Ovary (tissue), 3 donors: ENCODE measurements at regions not wholly inside any gene's neighbourhood (a gene's known extent, or its start where the extent isn't known, plus 50 kb on each side); places are given as distances from the start of the nearest gene placed in this dataset.

Experiments used
- CTCF ChIP-seq, 3 donors: fragments of 450-650 bp in 2 of 3; fragments of 200-600 bp in 1 of 3; IDR thresholded peaks; one replicate each; pipeline versions ENCODE4 v1.5.1 to v1.8.0; 2016 to 2022; ENCODE audit warnings: antibody characterized with exemption in 3 of 3, mild to moderate bottlenecking in 1 of 3
- POLR2A ChIP-seq: fragments of 450-650 bp; IDR thresholded peaks from one replicate; pipeline ENCODE4 v1.6.1; 2017; ENCODE audit warnings: antibody characterized with exemption, mild to moderate bottlenecking, moderate library complexity
- donor health status: DM: no; HTN: no; CAD: no.

GRCh38 chr3:109927161-109927560 lies 589.8 kb upstream of the DPPA4 start:
- TF ChIP-seq CTCF (IDR thresholded peaks at IDR 0.05) (no peak), POLR2A (no peak)
